Inferior parietal cortex (tissue), 1 donor: ENCODE measurements at regions not wholly inside any gene's neighbourhood (a gene's known extent, or its start where the extent isn't known, plus 50 kb on each side); places are given as distances from the start of the nearest gene placed in this dataset.

Experiments used
- DNase-seq: peaks from one replicate; pipeline ENCODE4 v3.0.0-alpha.2; 2016; ENCODE audit errors: extremely low spot score

- no peak for DNase-seq
Observed at GRCh38 chr5:147037515-147038205, 159.1 kb upstream of the PPP2R2B start.

- no peak for DNase-seq
Observed at GRCh38 chr5:147040856-147041255, 162.3 kb upstream of the PPP2R2B start.

GRCh38 chr5:147044572-147045273 is 166.2 kb upstream of the PPP2R2B start:
- DNase-seq: no peak

GRCh38 chr5:147045290-147045689 is 166.7 kb upstream of the PPP2R2B start:
- no peak for DNase-seq

- DNase-seq: no peak
Observed at GRCh38 chr5:147046281-147046680, 167.7 kb upstream of the PPP2R2B start.

GRCh38 chr5:147046894-147047293 is 168.3 kb upstream of the PPP2R2B start:
- no peak for DNase-seq

GRCh38 chr5:147049764-147050163 is 171.2 kb upstream of the PPP2R2B start:
- DNase-seq: no peak

- DNase-seq: no peak
Observed at GRCh38 chr5:147050172-147050571, 171.6 kb upstream of the PPP2R2B start.

GRCh38 chr5:147051193-147051592 is 172.6 kb upstream of the PPP2R2B start:
- no peak for DNase-seq

- DNase-seq: no peak
Observed at GRCh38 chr5:147052519-147052918, 174.0 kb upstream of the PPP2R2B start.

- peak; percentile 62 for DNase-seq
Observed at GRCh38 chr5:147055089-147055826, 176.7 kb upstream of the PPP2R2B start.

GRCh38 chr5:147055850-147056566 is 177.5 kb upstream of the PPP2R2B start:
- DNase-seq: peak; percentile 63

- no peak for DNase-seq
Observed at GRCh38 chr5:147057051-147057450, 177.8 kb upstream of the STK32A start.

GRCh38 chr5:147061431-147061830 is 173.4 kb upstream of the STK32A start:
- no peak for DNase-seq

- no peak for DNase-seq
Observed at GRCh38 chr5:147062427-147062826, 172.4 kb upstream of the STK32A start.

- no peak for DNase-seq
Observed at GRCh38 chr5:147063943-147064342, 170.9 kb upstream of the STK32A start.

- no peak for DNase-seq
Observed at GRCh38 chr5:147065071-147065470, 169.8 kb upstream of the STK32A start.

- DNase-seq: no peak
Observed at GRCh38 chr5:147068998-147069397, 165.8 kb upstream of the STK32A start.

- no peak for DNase-seq
Observed at GRCh38 chr5:147072622-147073021, 162.2 kb upstream of the STK32A start.

GRCh38 chr5:147073098-147073497 is 161.7 kb upstream of the STK32A start:
- DNase-seq: no peak

- DNase-seq: no peak
Observed at GRCh38 chr5:147075187-147075586, 159.6 kb upstream of the STK32A start.

- DNase-seq: peak; percentile 55
Observed at GRCh38 chr5:147080391-147080790, 154.4 kb upstream of the STK32A start.
